ENCODE measurements at regions not wholly inside any gene's neighbourhood (a gene's known extent, or its start where the extent isn't known, plus 50 kb on each side); places are given as distances from the start of the nearest gene placed in this dataset.

DNA sequence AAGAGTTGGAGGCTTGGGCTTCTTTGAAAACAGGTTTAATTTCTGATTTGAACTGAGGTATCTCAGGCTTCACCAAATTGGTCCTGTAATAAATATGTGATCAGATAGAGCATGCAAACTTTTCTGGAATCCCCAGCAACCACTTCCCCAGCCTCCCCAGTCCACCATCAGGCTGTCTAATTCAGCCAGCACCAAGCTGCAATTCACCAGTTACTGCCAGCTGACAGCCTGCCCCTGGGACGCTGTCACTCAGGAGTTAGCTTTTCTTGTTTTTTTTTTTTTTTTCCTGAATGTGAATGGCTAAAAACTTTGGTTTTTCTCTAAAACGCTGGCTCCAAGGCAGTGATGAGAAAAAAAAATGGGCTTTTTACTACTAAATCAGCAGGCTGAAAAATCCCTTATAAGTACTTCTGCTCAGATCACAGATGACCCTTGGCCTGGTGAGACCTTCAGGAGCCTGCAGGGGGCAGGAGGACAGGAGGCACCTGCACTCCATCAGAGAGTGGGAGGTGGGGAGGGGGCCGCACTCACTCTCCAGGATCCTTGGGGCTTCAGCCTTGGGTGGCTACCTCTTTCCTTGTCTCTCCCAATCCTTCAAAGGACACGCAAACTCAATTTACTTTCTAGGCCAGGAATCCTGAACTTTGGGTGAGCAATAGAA, 349.4 kb downstream of the GATA3 start:
- TF ChIP-seq CTCF (IDR thresholded peaks at IDR 0.05; ENCODE audit: insufficient read depth, low read depth, low read length) (no peak), EZH2 (IDR thresholded peaks at IDR 0.05; ENCODE audit: insufficient read depth, low read length) (no peak)
